ENCODE measurements at regions not wholly inside any gene's neighbourhood (a gene's known extent, or its start where the extent isn't known, plus 50 kb on each side); places are given as distances from the start of the nearest gene placed in this dataset.
"Not testable (repeated sequence)": the region's sequence is repeated elsewhere in the genome, so short reads cannot be mapped to it uniquely, and the experiment has no call there.

DNA sequence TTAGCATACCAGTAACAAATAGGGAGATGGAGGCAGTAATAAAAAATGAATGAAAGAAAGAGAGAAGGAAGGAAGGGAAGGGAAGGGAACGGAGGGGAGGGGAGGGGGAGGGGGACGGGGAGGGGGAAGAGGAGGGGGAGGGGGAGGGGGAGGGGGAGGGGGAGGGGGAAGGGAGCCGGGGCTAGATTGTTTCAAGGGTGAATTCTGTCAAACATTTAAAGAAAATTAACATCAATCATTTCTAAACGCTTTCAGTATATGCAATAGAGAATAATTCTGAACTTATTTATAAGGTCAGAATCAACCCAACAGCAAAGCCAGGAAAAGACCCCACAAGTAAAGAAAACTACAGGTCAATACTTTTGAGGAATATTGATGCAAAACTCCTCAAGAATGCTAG is 858.8 kb upstream of the GYPC start:
- Histone ChIP-seq H3K27me3 (ENCODE audit: control insufficient read depth in 2 of 2, insufficient read depth in 2 of 2, low read length in 2 of 2) (no peaks in the 10 kb centered on the region), H4K20me1 (ENCODE audit: insufficient read depth, low read length) (no peaks in the 10 kb centered on the region), H3K79me2 (ENCODE audit: insufficient read depth, low read length) (no peaks in the 10 kb centered on the region), H2AFZ (ENCODE audit: insufficient read depth, low read depth, low read length, poor library complexity, severe bottlenecking) (no peak overlapping the region), H3K4me2 (replicated peaks; ENCODE audit: extremely low read depth, low read length, poor library complexity, severe bottlenecking) (no peak overlapping the region), H3K9me3 (replicated peaks in 1 of 2; ENCODE audit: control insufficient read depth in 1 of 2, insufficient read depth in 1 of 2, low read length in 2 of 2) (peaks cover 0 to 4% of the 10 kb centered on the region in 2 donors), H3K4me3 (replicated peaks in 1 of 3; ENCODE audit: low read depth in 2 of 3, low read length in 3 of 3) (no peak overlapping the region), H3K9ac (ENCODE audit: insufficient read depth, low read length, poor library complexity, severe bottlenecking) (no peak overlapping the region), H3K4me1 (ENCODE audit: control insufficient read depth in 1 of 2, insufficient read depth in 2 of 2, low read length in 2 of 2) (no peaks in the 10 kb centered on the region), H3K27ac (ENCODE audit: low read depth in 1 of 2, low read length in 2 of 2) (no peak overlapping the region), H3K36me3 (replicated peaks in 1 of 2; ENCODE audit: control insufficient read depth in 1 of 2, insufficient read depth in 2 of 2, low read length in 2 of 2) (no peaks in the 10 kb centered on the region)
- no CpG with 5 or more reads among the region's 4 CpGs for WGBS (ENCODE audit: insufficient coverage)
- intact Hi-C loops (cut with micrococcal nuclease), result no loop called here
- Mint-ChIP-seq H3K9me3 (peaks cover 0 to 10% (median 4%) of the 10 kb centered on the region in 7 donors), H3K36me3 (no peaks in the 10 kb centered on the region), H3K4me3 (no peak overlapping the region), H3K4me1 (no peaks in the 10 kb centered on the region), H3K27ac (no peak overlapping the region), H3K27me3 (ENCODE audit: low read depth in 3 of 3) (no peaks in the 10 kb centered on the region)
- TF ChIP-seq CTCF (IDR thresholded peaks at IDR 0.05), result no peak
- DNase-seq, result no peak

GRCh38 chr2:125822746-125823145 is 833.2 kb upstream of the GYPC start:
- H3K9ac ChIP-seq (ENCODE audit: insufficient read depth, low read length, poor library complexity, severe bottlenecking), result no peak overlapping the region
- H3K4me1 Mint-ChIP-seq, result no peaks in the 10 kb centered on the region

DNA sequence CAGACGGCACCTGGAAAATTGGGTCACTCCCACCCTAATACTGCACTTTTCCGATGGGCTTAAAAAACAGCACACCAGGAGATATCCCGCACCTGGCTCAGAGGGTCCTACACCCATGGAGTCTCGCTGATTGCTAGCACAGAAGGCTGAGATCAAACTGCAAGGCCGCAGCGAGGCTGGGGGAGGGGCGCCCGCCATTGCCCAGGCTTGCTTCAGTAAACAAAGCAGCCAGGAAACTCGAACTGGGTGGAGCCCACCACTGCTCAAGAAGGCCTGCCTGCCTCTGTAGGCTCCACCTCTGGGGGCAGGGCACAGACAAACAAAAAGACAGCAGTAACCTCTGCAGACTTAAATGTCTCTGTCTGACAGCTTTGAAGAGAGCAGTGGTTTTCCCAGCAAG is 830.2 kb upstream of the GYPC start:
- H4K20me1 ChIP-seq (ENCODE audit: insufficient read depth, low read length); H3K9ac ChIP-seq (ENCODE audit: insufficient read depth, low read length, poor library complexity, severe bottlenecking); H3K36me3 Mint-ChIP-seq; H3K4me1 ChIP-seq (ENCODE audit: control insufficient read depth in 1 of 2, insufficient read depth in 2 of 2, low read length in 2 of 2); H3K4me3 Mint-ChIP-seq; H3K9me3 ChIP-seq (replicated peaks in 1 of 2; ENCODE audit: control insufficient read depth in 1 of 2, insufficient read depth in 1 of 2, low read length in 2 of 2); H3K27me3 ChIP-seq (ENCODE audit: control insufficient read depth in 2 of 2, insufficient read depth in 2 of 2, low read length in 2 of 2); DNase-seq; H3K27ac Mint-ChIP-seq; H3K4me2 ChIP-seq (replicated peaks; ENCODE audit: extremely low read depth, low read length, poor library complexity, severe bottlenecking); intact Hi-C loops (cut with micrococcal nuclease); H3K36me3 ChIP-seq (replicated peaks in 1 of 2; ENCODE audit: control insufficient read depth in 1 of 2, insufficient read depth in 2 of 2, low read length in 2 of 2); H3K4me3 ChIP-seq (replicated peaks in 1 of 3; ENCODE audit: low read depth in 2 of 3, low read length in 3 of 3); H3K27me3 Mint-ChIP-seq (ENCODE audit: low read depth in 3 of 3); H3K4me1 Mint-ChIP-seq; H2AFZ ChIP-seq (ENCODE audit: insufficient read depth, low read depth, low read length, poor library complexity, severe bottlenecking); H3K79me2 ChIP-seq (ENCODE audit: insufficient read depth, low read length); H3K27ac ChIP-seq (ENCODE audit: low read depth in 1 of 2, low read length in 2 of 2): not testable (repeated sequence)
- peaks cover 8 to 15% (median 10%) of the 10 kb centered on the region in 7 donors for H3K9me3 Mint-ChIP-seq
- 84% methylated on average over 8 of the region's 9 CpGs for WGBS (ENCODE audit: insufficient coverage)

More at GRCh38 chr2:125822746-125823145, 833.2 kb upstream of the GYPC start:
- no peak overlapping the region for H3K4me3 Mint-ChIP-seq
- Histone ChIP-seq H3K27me3 (ENCODE audit: control insufficient read depth in 2 of 2, insufficient read depth in 2 of 2, low read length in 2 of 2) (no peaks in the 10 kb centered on the region), H3K4me2 (replicated peaks; ENCODE audit: extremely low read depth, low read length, poor library complexity, severe bottlenecking) (no peak overlapping the region), H3K9me3 (replicated peaks in 1 of 2; ENCODE audit: control insufficient read depth in 1 of 2, insufficient read depth in 1 of 2, low read length in 2 of 2) (peaks cover 9 to 10% of the 10 kb centered on the region in 2 donors), H3K4me3 (replicated peaks in 1 of 3; ENCODE audit: low read depth in 2 of 3, low read length in 3 of 3) (no peak overlapping the region), H3K79me2 (ENCODE audit: insufficient read depth, low read length) (no peaks in the 10 kb centered on the region), H3K27ac (ENCODE audit: low read depth in 1 of 2, low read length in 2 of 2) (no peak overlapping the region), H2AFZ (ENCODE audit: insufficient read depth, low read depth, low read length, poor library complexity, severe bottlenecking) (no peak overlapping the region), H3K4me1 (ENCODE audit: control insufficient read depth in 1 of 2, insufficient read depth in 2 of 2, low read length in 2 of 2) (no peaks in the 10 kb centered on the region), H3K36me3 (replicated peaks in 1 of 2; ENCODE audit: control insufficient read depth in 1 of 2, insufficient read depth in 2 of 2, low read length in 2 of 2) (no peaks in the 10 kb centered on the region), H4K20me1 (ENCODE audit: insufficient read depth, low read length) (no peaks in the 10 kb centered on the region)
- intact Hi-C loops (cut with micrococcal nuclease), result no loop called here
- no peak overlapping the region for H3K27ac Mint-ChIP-seq
- H3K36me3 Mint-ChIP-seq, result no peaks in the 10 kb centered on the region
- no peak for DNase-seq
- H3K27me3 Mint-ChIP-seq (ENCODE audit: low read depth in 3 of 3), result peaks cover 0 to 1% (median 0%) of the 10 kb centered on the region in 3 donors
- 80% methylated on average over 4 of the region's 5 CpGs for WGBS (ENCODE audit: insufficient coverage)
- TF ChIP-seq CTCF (IDR thresholded peaks at IDR 0.05), result no peak
- H3K9me3 Mint-ChIP-seq, result peaks cover 4 to 13% (median 10%) of the 10 kb centered on the region in 7 donors
